ENCODE measurements at regions not wholly inside any gene's neighbourhood (a gene's known extent, or its start where the extent isn't known, plus 50 kb on each side); places are given as distances from the start of the nearest gene placed in this dataset.

GRCh38 chr2:2569836-2570235 lies 238.8 kb upstream of the MYT1L start:
- no peaks in the 10 kb centered on the region for H3K4me1 Mint-ChIP-seq (ENCODE audit: low read depth, unreplicated experiment)
- H3K27ac Mint-ChIP-seq (ENCODE audit: unreplicated experiment), result no peak overlapping the region
- no peak for DNase-seq
- TF ChIP-seq CTCF (IDR thresholded peaks at IDR 0.05; ENCODE audit: partially characterized antibody, unreplicated experiment), result no peak
- H3K4me3 Mint-ChIP-seq (ENCODE audit: unreplicated experiment), result no peak overlapping the region
- peaks cover 5% of the 10 kb centered on the region for H3K27me3 Mint-ChIP-seq (ENCODE audit: unreplicated experiment)
- H3K9me3 Mint-ChIP-seq (ENCODE audit: unreplicated experiment), result peaks cover 2% of the 10 kb centered on the region
- H3K36me3 Mint-ChIP-seq (ENCODE audit: unreplicated experiment), result peaks cover 6% of the 10 kb centered on the region

- no peak for DNase-seq
- TF ChIP-seq CTCF (IDR thresholded peaks at IDR 0.05; ENCODE audit: partially characterized antibody, unreplicated experiment), result no peak
- H3K36me3 Mint-ChIP-seq (ENCODE audit: unreplicated experiment), result peaks cover 6% of the 10 kb centered on the region
- H3K27ac Mint-ChIP-seq (ENCODE audit: unreplicated experiment), result no peak overlapping the region
- no peak overlapping the region for H3K4me3 Mint-ChIP-seq (ENCODE audit: unreplicated experiment)
- H3K27me3 Mint-ChIP-seq (ENCODE audit: unreplicated experiment), result peaks cover 5% of the 10 kb centered on the region
- H3K4me1 Mint-ChIP-seq (ENCODE audit: low read depth, unreplicated experiment), result peaks cover 3% of the 10 kb centered on the region
- peaks cover 2% of the 10 kb centered on the region for H3K9me3 Mint-ChIP-seq (ENCODE audit: unreplicated experiment)
Observed at GRCh38 chr2:2569306-2569705, 238.2 kb upstream of the MYT1L start.

- Mint-ChIP-seq H3K9me3 (ENCODE audit: unreplicated experiment) (peaks cover 2% of the 10 kb centered on the region), H3K4me3 (ENCODE audit: unreplicated experiment) (no peak overlapping the region), H3K4me1 (ENCODE audit: low read depth, unreplicated experiment) (peaks cover 3% of the 10 kb centered on the region), H3K27me3 (ENCODE audit: unreplicated experiment) (peaks cover 9% of the 10 kb centered on the region), H3K27ac (ENCODE audit: unreplicated experiment) (no peak overlapping the region), H3K36me3 (ENCODE audit: unreplicated experiment) (peaks cover 6% of the 10 kb centered on the region)
- TF ChIP-seq CTCF (IDR thresholded peaks at IDR 0.05; ENCODE audit: partially characterized antibody, unreplicated experiment), result no peak
- no peak for DNase-seq
Observed at GRCh38 chr2:2568411-2568810, 237.3 kb upstream of the MYT1L start.

- no peak overlapping the region for H3K27ac Mint-ChIP-seq (ENCODE audit: unreplicated experiment)
- peaks cover 3% of the 10 kb centered on the region for H3K4me1 Mint-ChIP-seq (ENCODE audit: low read depth, unreplicated experiment)
Observed at GRCh38 chr2:2567776-2568175, 236.7 kb upstream of the MYT1L start.

More at GRCh38 chr2:2567776-2568175, 236.7 kb upstream of the MYT1L start:
- TF ChIP-seq CTCF (IDR thresholded peaks at IDR 0.05; ENCODE audit: partially characterized antibody, unreplicated experiment), result no peak
- H3K9me3 Mint-ChIP-seq (ENCODE audit: unreplicated experiment), result peaks cover 2% of the 10 kb centered on the region
- peaks cover 9% of the 10 kb centered on the region for H3K27me3 Mint-ChIP-seq (ENCODE audit: unreplicated experiment)
- no peak overlapping the region for H3K4me3 Mint-ChIP-seq (ENCODE audit: unreplicated experiment)
- H3K36me3 Mint-ChIP-seq (ENCODE audit: unreplicated experiment), result peaks cover 6% of the 10 kb centered on the region
- DNase-seq, result no peak

All from glutamatergic neuron (in vitro differentiated cells).